ENCODE measurements at regions not wholly inside any gene's neighbourhood (a gene's known extent, or its start where the extent isn't known, plus 50 kb on each side); places are given as distances from the start of the nearest gene placed in this dataset.

GRCh38 chr10:20634839-20635238 is 262.3 kb downstream of the NEBL start:
- TF ChIP-seq, protein P1, sequence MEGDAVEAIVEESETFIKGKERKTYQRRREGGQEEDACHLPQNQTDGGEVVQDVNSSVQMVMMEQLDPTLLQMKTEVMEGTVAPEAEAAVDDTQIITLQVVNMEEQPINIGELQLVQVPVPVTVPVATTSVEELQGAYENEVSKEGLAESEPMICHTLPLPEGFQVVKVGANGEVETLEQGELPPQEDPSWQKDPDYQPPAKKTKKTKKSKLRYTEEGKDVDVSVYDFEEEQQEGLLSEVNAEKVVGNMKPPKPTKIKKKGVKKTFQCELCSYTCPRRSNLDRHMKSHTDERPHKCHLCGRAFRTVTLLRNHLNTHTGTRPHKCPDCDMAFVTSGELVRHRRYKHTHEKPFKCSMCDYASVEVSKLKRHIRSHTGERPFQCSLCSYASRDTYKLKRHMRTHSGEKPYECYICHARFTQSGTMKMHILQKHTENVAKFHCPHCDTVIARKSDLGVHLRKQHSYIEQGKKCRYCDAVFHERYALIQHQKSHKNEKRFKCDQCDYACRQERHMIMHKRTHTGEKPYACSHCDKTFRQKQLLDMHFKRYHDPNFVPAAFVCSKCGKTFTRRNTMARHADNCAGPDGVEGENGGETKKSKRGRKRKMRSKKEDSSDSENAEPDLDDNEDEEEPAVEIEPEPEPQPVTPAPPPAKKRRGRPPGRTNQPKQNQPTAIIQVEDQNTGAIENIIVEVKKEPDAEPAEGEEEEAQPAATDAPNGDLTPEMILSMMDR (IDR thresholded peaks at IDR 0.05) = no peak
- TF ChIP-seq POLR2A (IDR thresholded peaks at IDR 0.05) = no peak

All from body of pancreas (tissue), 4 donors.